Liver (tissue), 3 donors: ENCODE measurements at regions not wholly inside any gene's neighbourhood (a gene's known extent, or its start where the extent isn't known, plus 50 kb on each side); places are given as distances from the start of the nearest gene placed in this dataset.

Source experiments
- EGR1 ChIP-seq, 2 donors: IDR thresholded peaks; 2 replicates each; pipeline ENCODE4 v1.6.1; 2016 to 2018; ENCODE audit warnings: antibody characterized with exemption in 2 of 2, low read depth in 2 of 2
- FOXA1 ChIP-seq: IDR thresholded peaks from 2 replicates; pipeline ENCODE4 v1.6.1; 2016; ENCODE audit warnings: antibody characterized with exemption
- FOXA2 ChIP-seq: IDR thresholded peaks from 2 replicates; pipeline ENCODE4 v1.6.1; 2016; ENCODE audit warnings: antibody characterized with exemption
- GABPA ChIP-seq, 2 donors: IDR thresholded peaks in 1 of 2; conservative IDR thresholded peaks in 1 of 2; 2 replicates each; pipeline ENCODE4 v1.6.1; 2016; ENCODE audit warnings: antibody characterized with exemption in 2 of 2, mild to moderate bottlenecking in 1 of 2, moderate library complexity in 1 of 2
- JUND ChIP-seq, 2 donors: IDR thresholded peaks; 2 replicates each; pipeline ENCODE4 v1.6.1; 2016; ENCODE audit warnings: antibody characterized with exemption in 2 of 2
- MAX ChIP-seq: IDR thresholded peaks from 2 replicates; pipeline ENCODE4 v1.6.1; 2016; ENCODE audit warnings: antibody characterized with exemption
- SP1 ChIP-seq: IDR thresholded peaks from 2 replicates; pipeline ENCODE4 v1.6.1; 2018; ENCODE audit warnings: antibody characterized with exemption, mild to moderate bottlenecking
- TAF1 ChIP-seq: conservative IDR thresholded peaks from 2 replicates; pipeline ENCODE4 v1.6.1; 2016; ENCODE audit warnings: antibody characterized with exemption, mild to moderate bottlenecking
- YY1 ChIP-seq: IDR thresholded peaks from 2 replicates; pipeline ENCODE4 v1.6.1; 2016; ENCODE audit warnings: antibody characterized with exemption, mild to moderate bottlenecking
- ZBTB33 ChIP-seq: IDR thresholded peaks from 2 replicates; pipeline ENCODE4 v1.6.1; 2016; ENCODE audit warnings: antibody characterized with exemption
- TF ChIP-seq, protein P1 (sequence below): fragments of 150-350 bp; IDR thresholded peaks from 2 replicates; pipeline ENCODE4 v1.5.1; 2017; ENCODE audit warnings: improper control_type of control experiment, low read depth, low read length; ENCODE audit not compliant: missing input control
- TF ChIP-seq, protein P2 (sequence below): IDR thresholded peaks from 2 replicates; pipeline ENCODE4 v1.6.1; 2016; ENCODE audit warnings: antibody characterized with exemption
- TF ChIP-seq, protein P3 (sequence below): IDR thresholded peaks from 2 replicates; pipeline ENCODE4 v1.6.1; 2016; ENCODE audit warnings: antibody characterized with exemption, mild to moderate bottlenecking
- donor health status: healthy.
- donor health status: healthy.

DNA sequence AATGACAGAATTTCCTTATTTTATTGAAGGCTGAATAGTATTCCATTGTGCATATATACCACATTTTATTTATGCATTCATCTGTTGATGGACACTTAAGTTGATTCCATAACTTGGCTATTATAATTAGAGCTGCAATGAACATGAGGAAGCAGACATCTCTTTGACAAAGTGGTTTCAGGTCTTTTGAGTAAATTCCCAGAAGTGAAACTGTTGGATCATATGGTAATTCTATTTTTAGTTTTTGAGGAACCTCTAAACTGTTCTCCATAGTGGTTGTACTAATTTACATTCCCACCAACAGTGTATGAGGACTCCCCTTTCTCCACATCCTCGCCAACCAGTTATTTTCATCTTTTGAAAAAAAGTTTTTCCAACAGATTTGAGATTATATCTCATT is 77.5 kb downstream of the TMEM200C start:
- TF ChIP-seq, protein P1, sequence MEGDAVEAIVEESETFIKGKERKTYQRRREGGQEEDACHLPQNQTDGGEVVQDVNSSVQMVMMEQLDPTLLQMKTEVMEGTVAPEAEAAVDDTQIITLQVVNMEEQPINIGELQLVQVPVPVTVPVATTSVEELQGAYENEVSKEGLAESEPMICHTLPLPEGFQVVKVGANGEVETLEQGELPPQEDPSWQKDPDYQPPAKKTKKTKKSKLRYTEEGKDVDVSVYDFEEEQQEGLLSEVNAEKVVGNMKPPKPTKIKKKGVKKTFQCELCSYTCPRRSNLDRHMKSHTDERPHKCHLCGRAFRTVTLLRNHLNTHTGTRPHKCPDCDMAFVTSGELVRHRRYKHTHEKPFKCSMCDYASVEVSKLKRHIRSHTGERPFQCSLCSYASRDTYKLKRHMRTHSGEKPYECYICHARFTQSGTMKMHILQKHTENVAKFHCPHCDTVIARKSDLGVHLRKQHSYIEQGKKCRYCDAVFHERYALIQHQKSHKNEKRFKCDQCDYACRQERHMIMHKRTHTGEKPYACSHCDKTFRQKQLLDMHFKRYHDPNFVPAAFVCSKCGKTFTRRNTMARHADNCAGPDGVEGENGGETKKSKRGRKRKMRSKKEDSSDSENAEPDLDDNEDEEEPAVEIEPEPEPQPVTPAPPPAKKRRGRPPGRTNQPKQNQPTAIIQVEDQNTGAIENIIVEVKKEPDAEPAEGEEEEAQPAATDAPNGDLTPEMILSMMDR: no peak
- TF ChIP-seq JUND (IDR thresholded peaks at IDR 0.05) (no peak), MAX (no peak), GABPA (IDR thresholded peaks at IDR 0.05 in 1 of 2, conservative IDR thresholded peaks at IDR 0.05 in 1 of 2) (no peak), YY1 (no peak), FOXA1 (no peak), SP1 (no peak), FOXA2 (no peak), TAF1 (no peak), ZBTB33 (no peak), EGR1 (IDR thresholded peaks at IDR 0.05; ENCODE audit: low read depth in 2 of 2) (no peak)
- TF ChIP-seq, protein P2, sequence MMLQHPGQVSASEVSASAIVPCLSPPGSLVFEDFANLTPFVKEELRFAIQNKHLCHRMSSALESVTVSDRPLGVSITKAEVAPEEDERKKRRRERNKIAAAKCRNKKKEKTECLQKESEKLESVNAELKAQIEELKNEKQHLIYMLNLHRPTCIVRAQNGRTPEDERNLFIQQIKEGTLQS: no peak
- TF ChIP-seq, protein P3, sequence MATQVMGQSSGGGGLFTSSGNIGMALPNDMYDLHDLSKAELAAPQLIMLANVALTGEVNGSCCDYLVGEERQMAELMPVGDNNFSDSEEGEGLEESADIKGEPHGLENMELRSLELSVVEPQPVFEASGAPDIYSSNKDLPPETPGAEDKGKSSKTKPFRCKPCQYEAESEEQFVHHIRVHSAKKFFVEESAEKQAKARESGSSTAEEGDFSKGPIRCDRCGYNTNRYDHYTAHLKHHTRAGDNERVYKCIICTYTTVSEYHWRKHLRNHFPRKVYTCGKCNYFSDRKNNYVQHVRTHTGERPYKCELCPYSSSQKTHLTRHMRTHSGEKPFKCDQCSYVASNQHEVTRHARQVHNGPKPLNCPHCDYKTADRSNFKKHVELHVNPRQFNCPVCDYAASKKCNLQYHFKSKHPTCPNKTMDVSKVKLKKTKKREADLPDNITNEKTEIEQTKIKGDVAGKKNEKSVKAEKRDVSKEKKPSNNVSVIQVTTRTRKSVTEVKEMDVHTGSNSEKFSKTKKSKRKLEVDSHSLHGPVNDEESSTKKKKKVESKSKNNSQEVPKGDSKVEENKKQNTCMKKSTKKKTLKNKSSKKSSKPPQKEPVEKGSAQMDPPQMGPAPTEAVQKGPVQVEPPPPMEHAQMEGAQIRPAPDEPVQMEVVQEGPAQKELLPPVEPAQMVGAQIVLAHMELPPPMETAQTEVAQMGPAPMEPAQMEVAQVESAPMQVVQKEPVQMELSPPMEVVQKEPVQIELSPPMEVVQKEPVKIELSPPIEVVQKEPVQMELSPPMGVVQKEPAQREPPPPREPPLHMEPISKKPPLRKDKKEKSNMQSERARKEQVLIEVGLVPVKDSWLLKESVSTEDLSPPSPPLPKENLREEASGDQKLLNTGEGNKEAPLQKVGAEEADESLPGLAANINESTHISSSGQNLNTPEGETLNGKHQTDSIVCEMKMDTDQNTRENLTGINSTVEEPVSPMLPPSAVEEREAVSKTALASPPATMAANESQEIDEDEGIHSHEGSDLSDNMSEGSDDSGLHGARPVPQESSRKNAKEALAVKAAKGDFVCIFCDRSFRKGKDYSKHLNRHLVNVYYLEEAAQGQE: no peak
